DND-41 (cell line): ENCODE measurements at regions not wholly inside any gene's neighbourhood (a gene's known extent, or its start where the extent isn't known, plus 50 kb on each side); places are given as distances from the start of the nearest gene placed in this dataset.

ENCODE experiments used
- EZH2 ChIP-seq: IDR thresholded peaks from 3 replicates; pipeline ENCODE4 v1.6.1; 2012; ENCODE audit warnings: borderline replicate concordance, low read depth, mild to moderate bottlenecking, moderate library complexity, low read length, inconsistent platforms; ENCODE audit not compliant: severe bottlenecking
- TF ChIP-seq, protein P1 (sequence below): IDR thresholded peaks from 2 replicates; pipeline ENCODE4 v1.5.1; 2012; ENCODE audit warnings: borderline replicate concordance, low read length, moderate library complexity, mild to moderate bottlenecking; ENCODE audit not compliant: poor library complexity, severe bottlenecking; ENCODE audit errors: extremely low read depth

DNA sequence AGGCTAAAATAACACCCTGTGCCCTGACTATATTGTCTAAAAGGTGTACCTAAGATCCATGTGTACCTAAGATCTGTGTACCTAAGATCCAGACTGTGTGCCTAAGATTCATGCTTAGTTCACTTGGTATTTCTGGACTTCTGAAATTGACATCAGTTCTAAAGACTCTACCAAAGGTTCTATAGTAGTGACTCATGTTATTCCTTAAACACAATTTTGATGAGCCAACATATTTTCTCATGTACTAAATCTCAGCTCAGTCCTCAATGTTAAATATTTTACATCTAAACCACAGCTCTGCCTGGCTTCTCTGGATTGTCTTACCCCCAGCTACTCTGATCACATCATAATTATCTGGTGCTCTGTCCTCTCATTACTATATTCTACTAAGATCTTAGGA lies 802.3 kb upstream of the SORCS1 start:
- TF ChIP-seq, protein P1, sequence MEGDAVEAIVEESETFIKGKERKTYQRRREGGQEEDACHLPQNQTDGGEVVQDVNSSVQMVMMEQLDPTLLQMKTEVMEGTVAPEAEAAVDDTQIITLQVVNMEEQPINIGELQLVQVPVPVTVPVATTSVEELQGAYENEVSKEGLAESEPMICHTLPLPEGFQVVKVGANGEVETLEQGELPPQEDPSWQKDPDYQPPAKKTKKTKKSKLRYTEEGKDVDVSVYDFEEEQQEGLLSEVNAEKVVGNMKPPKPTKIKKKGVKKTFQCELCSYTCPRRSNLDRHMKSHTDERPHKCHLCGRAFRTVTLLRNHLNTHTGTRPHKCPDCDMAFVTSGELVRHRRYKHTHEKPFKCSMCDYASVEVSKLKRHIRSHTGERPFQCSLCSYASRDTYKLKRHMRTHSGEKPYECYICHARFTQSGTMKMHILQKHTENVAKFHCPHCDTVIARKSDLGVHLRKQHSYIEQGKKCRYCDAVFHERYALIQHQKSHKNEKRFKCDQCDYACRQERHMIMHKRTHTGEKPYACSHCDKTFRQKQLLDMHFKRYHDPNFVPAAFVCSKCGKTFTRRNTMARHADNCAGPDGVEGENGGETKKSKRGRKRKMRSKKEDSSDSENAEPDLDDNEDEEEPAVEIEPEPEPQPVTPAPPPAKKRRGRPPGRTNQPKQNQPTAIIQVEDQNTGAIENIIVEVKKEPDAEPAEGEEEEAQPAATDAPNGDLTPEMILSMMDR = no peak
- TF ChIP-seq EZH2 = no peak
